HG02884 (cell line): ENCODE measurements at regions not wholly inside any gene's neighbourhood (a gene's known extent, or its start where the extent isn't known, plus 50 kb on each side); places are given as distances from the start of the nearest gene placed in this dataset.
"Not testable (repeated sequence)": the region's sequence is repeated elsewhere in the genome, so short reads cannot be mapped to it uniquely, and the experiment has no call there.

Experiments
- ATAC-seq: cut with Tn5 transposase; IDR thresholded peaks from one replicate; pipeline ENCODE4 v1.9.1; 2021; ENCODE audit warnings: mild to moderate bottlenecking, moderate library complexity; ENCODE audit not compliant: unreplicated experiment

GRCh38 chr13:111575276-111575675 lies 254.8 kb downstream of the TEX29 start:
- ATAC-seq: no peak

GRCh38 chr13:111575719-111576118 lies 255.3 kb downstream of the TEX29 start:
- no peak for ATAC-seq

DNA sequence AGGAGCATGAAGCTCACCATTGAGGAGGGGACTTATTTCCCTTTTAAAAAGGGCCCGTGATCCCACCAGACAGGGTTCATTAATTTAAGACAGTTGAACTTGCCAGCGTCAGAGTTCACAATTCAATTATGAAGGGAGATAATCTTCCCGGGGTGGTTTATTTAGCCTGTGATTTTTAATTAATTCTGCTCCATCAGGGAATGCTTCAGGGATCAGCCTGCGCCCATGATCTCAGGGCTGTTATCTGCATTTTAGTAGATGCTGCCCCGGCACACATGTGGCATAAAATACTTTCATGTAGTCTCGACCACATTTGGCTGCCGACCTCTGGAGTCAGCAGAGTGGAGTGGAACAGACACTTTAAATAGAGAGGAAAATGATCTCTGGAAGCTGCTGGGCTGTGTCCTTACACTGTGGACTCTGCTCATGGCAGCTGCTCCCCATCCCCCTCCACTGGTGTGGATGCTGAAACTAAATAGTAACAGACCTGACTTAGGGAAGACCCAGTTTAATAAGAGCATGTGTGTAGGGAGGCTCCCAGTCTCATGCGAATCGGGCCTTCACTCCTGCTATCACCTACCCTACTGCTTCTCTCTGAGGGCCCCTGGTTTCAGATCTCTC lies 256.9 kb downstream of the TEX29 start:
- ATAC-seq: no peak

DNA sequence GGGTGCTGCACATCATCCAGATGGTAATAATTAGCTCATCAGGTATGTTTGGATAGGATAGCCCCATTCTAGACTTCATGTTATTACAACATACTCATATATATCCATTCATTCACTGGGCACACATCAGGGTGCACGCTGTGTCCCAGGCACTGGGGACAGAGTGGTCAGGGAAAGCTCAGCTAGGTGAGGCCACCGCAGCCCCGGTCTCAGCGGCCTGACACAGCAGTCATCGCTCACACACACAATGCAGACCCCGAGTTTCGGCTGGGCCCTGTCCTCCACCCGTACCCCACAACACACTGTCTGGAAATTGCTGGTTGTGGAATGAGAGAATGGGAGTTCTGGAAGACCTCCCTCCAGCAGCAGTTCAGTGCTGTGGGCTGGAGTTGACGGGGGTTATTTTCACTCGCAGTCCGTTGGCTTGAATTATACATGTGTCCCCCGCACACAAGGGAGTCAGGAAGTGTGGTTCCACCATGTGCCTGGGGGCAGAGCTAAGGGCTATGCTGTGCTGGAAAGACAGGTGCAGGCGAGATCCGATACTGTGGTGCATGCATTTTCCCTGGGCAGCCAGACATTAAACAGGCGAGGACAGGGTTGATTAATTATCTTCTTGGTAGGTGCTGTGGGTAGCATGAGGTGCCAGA lies 257.6 kb downstream of the TEX29 start:
- no peak for ATAC-seq

GRCh38 chr13:111584101-111584672 lies 263.7 kb downstream of the TEX29 start:
- no peak for ATAC-seq

DNA sequence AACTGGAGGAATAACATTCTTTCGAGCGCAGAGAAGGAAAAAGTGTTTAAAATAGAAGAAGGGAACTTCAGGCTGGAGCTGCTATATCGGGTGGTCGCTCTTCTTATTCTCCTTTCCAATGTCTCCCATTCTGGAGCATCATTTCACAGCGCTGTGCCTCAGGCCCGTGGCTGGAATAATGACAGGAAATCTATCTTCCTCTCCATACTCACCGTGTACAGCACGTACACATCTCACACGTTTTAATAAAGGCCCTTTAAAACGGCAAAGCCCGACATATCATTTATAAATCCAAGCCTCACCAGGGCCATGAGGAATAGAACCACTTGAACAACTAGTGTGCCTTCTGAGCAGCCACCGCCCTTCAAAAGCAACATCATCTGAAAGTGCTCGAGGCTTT lies 264.4 kb downstream of the TEX29 start:
- no peak for ATAC-seq

- no peak for ATAC-seq
Measured at GRCh38 chr13:111586291-111586690, 265.8 kb downstream of the TEX29 start.

- ATAC-seq: no peak
Measured at GRCh38 chr13:111587249-111587648, 266.8 kb downstream of the TEX29 start.

- no peak for ATAC-seq
Measured at GRCh38 chr13:111589321-111589720, 268.9 kb downstream of the TEX29 start.

DNA sequence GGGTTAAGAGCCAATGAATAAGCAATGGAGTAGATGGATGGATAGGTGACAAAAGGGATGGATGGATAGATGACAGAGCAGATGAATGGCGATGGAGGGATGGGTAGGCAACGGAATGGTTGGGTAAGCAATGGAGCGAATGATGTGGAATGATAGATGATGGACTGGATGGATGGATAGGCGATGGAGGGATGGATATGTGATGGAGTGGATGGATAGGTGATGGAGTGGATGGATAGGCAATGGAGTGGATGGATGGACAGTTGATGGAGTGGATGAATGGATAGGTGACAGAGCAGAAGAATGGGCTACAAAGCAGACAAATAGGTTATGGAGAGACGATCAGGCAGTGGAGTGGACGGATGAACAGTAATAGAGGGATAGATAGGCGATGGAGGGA lies 269.6 kb downstream of the TEX29 start:
- ATAC-seq: no peak

GRCh38 chr13:111590796-111591195 lies 270.4 kb downstream of the TEX29 start:
- no peak for ATAC-seq

- ATAC-seq: not testable (repeated sequence)
Measured at GRCh38 chr13:111593490-111593889, 273.0 kb downstream of the TEX29 start.

DNA sequence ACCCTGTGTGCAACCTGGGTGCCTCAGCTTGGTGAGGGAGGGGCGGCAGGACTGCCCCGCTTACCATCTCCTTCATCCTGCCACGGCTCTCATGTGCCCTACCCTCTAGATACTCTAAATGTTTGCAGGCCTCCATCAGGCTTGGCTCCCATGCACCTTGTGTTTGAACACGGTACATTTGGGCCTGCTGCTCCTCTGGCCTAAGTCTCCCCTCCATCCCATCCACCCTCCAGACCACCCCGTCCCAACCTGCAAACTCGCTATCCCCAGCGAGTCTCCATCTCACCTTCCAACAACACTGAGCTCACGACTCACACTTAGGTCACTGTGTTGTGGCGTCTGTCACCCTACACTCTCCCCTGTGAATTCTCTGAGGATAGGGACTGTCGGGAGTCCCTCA lies 274.2 kb downstream of the TEX29 start:
- ATAC-seq: no peak

DNA sequence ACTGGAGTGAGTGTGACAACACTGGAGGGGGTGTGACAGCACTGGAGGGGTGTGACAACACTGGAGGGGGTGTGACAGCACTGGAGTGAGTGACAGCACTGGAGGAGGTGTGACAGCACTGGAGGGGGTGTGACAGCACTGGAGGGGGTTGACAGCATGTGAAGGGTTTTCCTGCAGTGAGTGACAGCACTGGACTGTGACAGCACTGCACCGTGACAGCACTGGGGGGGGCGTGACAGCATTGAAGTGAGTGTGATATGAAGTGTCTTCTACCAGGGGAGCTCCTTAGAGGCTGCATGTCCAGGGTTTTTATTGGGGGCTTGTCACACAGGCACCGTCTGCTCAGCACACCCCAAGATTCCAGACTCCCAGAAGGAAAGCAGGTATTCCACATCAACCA lies 274.8 kb downstream of the TEX29 start:
- no peak for ATAC-seq

GRCh38 chr13:111595791-111596190 lies 275.3 kb downstream of the TEX29 start:
- ATAC-seq: no peak

DNA sequence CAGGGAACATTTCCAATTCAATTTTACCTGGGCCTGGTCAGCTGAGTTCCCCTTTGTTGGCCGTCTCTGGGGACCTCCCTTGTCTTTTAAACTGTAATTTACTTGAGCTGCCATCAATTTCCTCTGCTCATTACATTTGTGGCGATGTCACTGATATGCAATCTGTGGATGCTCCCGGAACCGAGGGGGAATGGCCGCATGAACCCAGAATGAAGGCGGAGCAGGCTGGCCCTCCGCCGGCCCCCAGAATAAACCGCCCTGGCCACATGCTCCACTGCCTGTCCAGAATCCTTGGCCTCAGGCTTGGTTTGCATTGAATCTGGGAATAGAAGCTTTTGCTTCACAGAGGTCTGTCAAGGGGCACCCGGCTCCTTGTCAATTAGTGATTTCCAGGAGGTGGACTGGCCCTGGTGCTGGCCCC lies 276.8 kb downstream of the TEX29 start:
- no peak for ATAC-seq

- ATAC-seq: no peak
Measured at GRCh38 chr13:111597618-111598017, 277.2 kb downstream of the TEX29 start.

DNA sequence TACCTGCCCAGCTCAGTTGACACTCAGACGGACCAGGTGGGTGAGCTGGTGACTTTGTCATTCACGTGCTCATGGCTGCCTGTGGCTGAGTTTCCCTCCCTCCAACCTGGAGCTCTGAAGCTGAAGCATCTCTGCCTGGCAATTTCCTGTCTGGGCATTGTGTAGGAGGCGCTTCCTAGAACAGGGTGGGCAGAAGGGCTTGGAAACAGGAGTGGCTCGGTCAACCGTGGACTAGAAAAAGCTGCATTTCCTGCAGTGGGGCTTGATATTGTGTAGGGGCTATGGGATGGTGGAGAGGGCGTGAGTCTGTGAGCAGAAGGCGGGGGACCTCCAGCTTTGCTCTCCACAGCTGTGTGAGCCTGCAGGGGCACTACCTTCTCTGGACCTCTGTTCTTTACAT lies 278.3 kb downstream of the TEX29 start:
- no peak for ATAC-seq

DNA sequence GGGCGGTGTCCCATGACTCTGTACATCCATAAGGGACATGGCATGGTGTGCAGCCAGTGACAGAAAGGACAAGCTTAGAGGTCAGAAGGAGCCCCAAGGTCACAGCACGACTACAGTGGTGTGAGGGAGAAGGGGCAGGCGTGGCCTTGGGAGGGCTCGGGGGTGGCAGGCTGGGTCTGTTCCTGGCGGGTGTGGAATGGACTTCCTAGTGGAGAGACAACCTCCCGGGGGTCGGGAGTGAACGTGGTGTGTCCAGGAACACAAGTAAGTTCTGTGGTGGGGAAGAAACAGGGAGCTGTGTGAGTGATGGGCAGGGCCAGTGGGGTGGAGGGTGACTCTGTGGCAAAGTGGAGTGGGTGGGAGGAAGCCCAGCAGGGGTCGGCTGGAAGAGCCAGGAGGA lies 279.3 kb downstream of the TEX29 start:
- ATAC-seq: no peak

GRCh38 chr13:111602874-111603273 lies 282.4 kb downstream of the TEX29 start:
- no peak for ATAC-seq

DNA sequence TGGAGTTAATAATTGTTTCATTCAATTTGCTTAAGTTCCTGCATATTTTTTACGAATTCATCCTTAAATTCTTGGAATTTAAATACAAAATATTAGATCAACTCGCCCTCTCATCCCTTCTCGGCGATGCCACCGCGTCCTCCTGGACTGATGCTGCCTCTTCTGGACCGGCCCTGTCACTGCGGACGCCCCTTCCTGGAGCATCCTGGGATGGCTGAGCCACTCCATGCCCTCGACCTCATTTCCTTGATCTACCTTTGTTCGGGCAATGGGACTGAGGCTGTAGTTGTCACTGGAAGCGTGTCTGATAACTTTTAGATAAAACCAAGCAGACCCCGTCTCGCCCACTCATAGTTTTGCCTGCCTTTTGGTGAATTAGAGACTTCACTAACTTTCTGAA lies 283.7 kb downstream of the TEX29 start:
- ATAC-seq: no peak

DNA sequence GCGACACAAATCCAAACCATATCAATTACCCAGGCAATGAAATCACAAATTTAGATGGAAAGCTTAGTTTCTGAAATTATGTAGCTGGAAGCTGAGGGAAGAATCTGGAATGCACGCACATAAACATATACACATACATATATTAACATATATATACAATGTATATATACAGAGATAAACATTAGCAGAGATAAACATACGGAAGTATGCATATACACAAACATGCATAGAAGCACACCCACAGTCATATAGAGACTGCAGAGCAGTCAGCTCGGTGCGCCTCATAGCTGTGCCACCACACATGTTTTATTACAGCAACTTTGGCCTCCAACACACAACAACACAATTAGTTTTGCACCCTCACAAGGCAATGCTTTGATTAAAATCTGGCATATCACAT lies 288.1 kb downstream of the TEX29 start:
- no peak for ATAC-seq

GRCh38 chr13:111609631-111610030 lies 289.2 kb downstream of the TEX29 start:
- no peak for ATAC-seq
